Kidney (tissue), 13 donors: ENCODE measurements at regions not wholly inside any gene's neighbourhood (a gene's known extent, or its start where the extent isn't known, plus 50 kb on each side); places are given as distances from the start of the nearest gene placed in this dataset.
A peak's percentile ranks its signal among the peaks of the same experiment; 100 is the strongest.

Experiments
- DNase-seq, 5 donors: peaks; one replicate each; pipeline ENCODE4 v3.0.0-alpha.2; 2013 to 2020
- FAIRE-seq: peaks from 2 replicates; lab custom pipeline; 2012; peaks lifted over from hg19 to GRCh38; lab: Jason Lieb, UNC
- H3K27ac ChIP-seq, 2 donors: one replicate each; pipeline ENCODE4 v1.7.0; 2013; ENCODE audit warnings: low read depth in 2 of 2, low read length in 2 of 2, inconsistent platforms in 1 of 2
- H3K27me3 ChIP-seq: one replicate; pipeline ENCODE4 v1.7.1; 2013; ENCODE audit warnings: low read length, inconsistent platforms; ENCODE audit not compliant: control insufficient read depth, insufficient read depth
- H3K36me3 ChIP-seq, 3 donors: one replicate each; pipeline versions ENCODE4 v1.7.0 to v1.7.1; 2013; ENCODE audit warnings: low read length in 3 of 3, control low read depth in 1 of 3, inconsistent platforms in 1 of 3; ENCODE audit not compliant: insufficient read depth in 3 of 3, control insufficient read depth in 2 of 3
- H3K4me1 ChIP-seq, 3 donors: one replicate each; pipeline versions ENCODE4 v1.7.0 to v1.7.1; 2013; ENCODE audit warnings: low read length in 3 of 3, inconsistent platforms in 1 of 3, low read depth in 1 of 3; ENCODE audit not compliant: control insufficient read depth in 2 of 3, insufficient read depth in 2 of 3
- H3K4me3 ChIP-seq, 3 donors: one replicate each; pipeline versions ENCODE4 v1.7.0 to v1.8.1; 2013; ENCODE audit warnings: low read length in 3 of 3, control low read depth in 1 of 3, inconsistent platforms in 1 of 3
- H3K9ac ChIP-seq, 3 donors: one replicate each; pipeline versions ENCODE4 v1.7.0 to v1.7.1; 2013; ENCODE audit warnings: low read length in 3 of 3, control low read depth in 1 of 3, inconsistent platforms in 1 of 3
- H3K9me3 ChIP-seq, 3 donors: one replicate each; pipeline versions ENCODE4 v1.7.0 to v1.7.1; 2013; ENCODE audit warnings: low read length in 3 of 3, control low read depth in 1 of 3, inconsistent platforms in 1 of 3; ENCODE audit not compliant: control insufficient read depth in 2 of 3, insufficient read depth in 1 of 3
- intact Hi-C: fragments of 100-400 bp; cut with DNase I; formaldehyde crosslinking; loops from one replicate; pipeline ENCODE4 v1.11.1; 2022
- TF ChIP-seq, protein P1 (sequence below): IDR thresholded peaks from 3 replicates; pipeline ENCODE4 v1.5.1; 2012; ENCODE audit warnings: mild to moderate bottlenecking, moderate library complexity, borderline replicate concordance; ENCODE audit not compliant: insufficient read depth; ENCODE audit errors: extremely low read depth
- donor health status: control.
- donor health status: control.
- donor health status: control.
- donor health status: control.
- donor health status: control.
- donor health status: DM: yes; HTN: yes; CAD: no.
- donor health status: Normal renal cell carcinoma (clear cell type).

DNA sequence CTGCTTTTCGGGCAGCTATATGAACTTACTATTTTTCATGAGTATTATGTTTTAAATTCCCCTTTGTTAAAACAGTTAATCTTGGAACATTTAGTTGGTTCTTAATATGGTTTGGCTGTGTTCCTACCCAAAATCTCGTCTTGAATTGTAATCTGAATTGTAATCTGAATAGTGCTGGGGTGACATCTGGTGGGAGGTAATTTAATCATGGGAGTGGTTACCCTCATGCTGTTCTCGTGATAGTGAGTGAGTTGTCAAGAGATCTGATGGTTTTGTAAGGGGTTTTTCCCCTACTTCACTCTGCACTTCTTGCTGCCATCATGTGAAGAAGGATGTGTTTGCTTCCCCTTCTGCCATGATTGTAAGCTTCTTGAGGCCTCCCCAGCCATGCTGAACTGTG is 305.4 kb upstream of the MAP3K7 start:
- peak in 1 of 5 donors; percentile 16 for DNase-seq

DNA sequence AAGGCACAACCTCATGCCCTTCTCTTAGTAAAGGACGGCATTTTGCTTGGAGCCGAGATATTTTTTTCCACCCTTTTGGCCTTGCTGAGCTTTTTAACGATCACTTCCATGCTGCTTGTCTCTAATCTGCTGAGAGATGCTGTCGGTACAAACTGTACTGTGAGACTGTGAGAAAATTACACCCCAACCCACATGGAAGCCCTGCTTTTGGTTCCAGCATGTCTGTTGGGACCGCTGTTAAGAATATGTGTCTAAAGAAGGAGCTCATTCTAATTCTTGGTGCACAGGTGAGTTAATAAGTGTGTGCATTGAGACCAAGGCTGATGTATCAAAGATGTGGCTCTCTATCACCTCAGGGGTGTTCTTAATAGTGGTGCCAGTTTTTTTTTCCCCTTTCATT is 304.5 kb upstream of the MAP3K7 start:
- Histone ChIP-seq H3K27ac (no peak overlapping the region), H3K27me3 (no peaks in the 10 kb centered on the region), H3K4me1 (no peaks in the 10 kb centered on the region), H3K36me3 (no peaks in the 10 kb centered on the region), H3K9me3 (no peaks in the 10 kb centered on the region), H3K4me3 (no peak overlapping the region), H3K9ac (no peak overlapping the region)
- intact Hi-C loops, result no loop called here
- TF ChIP-seq, protein P1, sequence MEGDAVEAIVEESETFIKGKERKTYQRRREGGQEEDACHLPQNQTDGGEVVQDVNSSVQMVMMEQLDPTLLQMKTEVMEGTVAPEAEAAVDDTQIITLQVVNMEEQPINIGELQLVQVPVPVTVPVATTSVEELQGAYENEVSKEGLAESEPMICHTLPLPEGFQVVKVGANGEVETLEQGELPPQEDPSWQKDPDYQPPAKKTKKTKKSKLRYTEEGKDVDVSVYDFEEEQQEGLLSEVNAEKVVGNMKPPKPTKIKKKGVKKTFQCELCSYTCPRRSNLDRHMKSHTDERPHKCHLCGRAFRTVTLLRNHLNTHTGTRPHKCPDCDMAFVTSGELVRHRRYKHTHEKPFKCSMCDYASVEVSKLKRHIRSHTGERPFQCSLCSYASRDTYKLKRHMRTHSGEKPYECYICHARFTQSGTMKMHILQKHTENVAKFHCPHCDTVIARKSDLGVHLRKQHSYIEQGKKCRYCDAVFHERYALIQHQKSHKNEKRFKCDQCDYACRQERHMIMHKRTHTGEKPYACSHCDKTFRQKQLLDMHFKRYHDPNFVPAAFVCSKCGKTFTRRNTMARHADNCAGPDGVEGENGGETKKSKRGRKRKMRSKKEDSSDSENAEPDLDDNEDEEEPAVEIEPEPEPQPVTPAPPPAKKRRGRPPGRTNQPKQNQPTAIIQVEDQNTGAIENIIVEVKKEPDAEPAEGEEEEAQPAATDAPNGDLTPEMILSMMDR, result no peak
- FAIRE-seq (no peak), DNase-seq (no peak)

More for the DNA sequence above, 305.4 kb upstream of the MAP3K7 start:
- Histone ChIP-seq H3K27ac (no peak overlapping the region), H3K4me1 (no peaks in the 10 kb centered on the region), H3K27me3 (no peaks in the 10 kb centered on the region), H3K9me3 (no peaks in the 10 kb centered on the region), H3K9ac (no peak overlapping the region), H3K4me3 (no peak overlapping the region), H3K36me3 (no peaks in the 10 kb centered on the region)
- TF ChIP-seq, protein P1, result no peak
- FAIRE-seq, result no peak
- intact Hi-C loops, result no loop called here

DNA sequence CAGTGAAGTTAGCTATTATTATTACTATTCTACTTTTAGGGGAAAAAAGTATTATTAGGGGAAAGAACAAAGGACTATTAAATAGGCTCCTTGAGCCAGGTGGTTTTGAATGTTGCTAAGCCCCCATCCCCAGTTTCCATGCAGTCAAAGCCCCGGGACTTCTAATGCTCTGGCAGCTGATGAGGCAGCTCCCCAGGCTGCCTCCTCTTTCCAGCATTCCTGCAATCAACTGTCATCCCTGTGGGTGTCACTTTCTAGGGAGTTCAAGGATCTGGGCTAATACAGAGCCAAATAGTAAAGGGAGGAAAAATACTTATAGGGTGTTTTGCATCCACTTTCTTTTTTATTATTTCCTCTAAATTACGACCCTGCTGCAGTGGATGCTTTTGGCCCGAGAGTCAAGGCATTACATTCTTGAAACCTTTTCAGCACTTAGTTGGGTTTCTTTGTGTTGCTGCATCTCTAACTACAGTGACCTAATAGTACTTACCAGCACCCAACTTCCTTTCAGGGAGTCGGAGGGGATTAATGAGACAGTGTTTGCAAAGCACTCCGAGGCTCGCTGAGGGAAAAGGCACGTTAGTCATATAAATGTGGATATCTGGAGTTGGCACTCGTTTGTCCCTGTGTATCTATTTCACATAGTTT is 303.9 kb upstream of the MAP3K7 start:
- H3K36me3 ChIP-seq, result no peaks in the 10 kb centered on the region
- H3K27ac ChIP-seq, result no peak overlapping the region
- H3K27me3 ChIP-seq, result no peaks in the 10 kb centered on the region
- FAIRE-seq (no peak), DNase-seq (peak in 1 of 5 donors; percentile 55)
- H3K4me1 ChIP-seq, result no peaks in the 10 kb centered on the region
- intact Hi-C loops, result no loop called here
- no peaks in the 10 kb centered on the region for H3K9me3 ChIP-seq
- no peak overlapping the region for H3K4me3 ChIP-seq
- TF ChIP-seq, protein P1, result no peak
- H3K9ac ChIP-seq, result no peak overlapping the region

DNA sequence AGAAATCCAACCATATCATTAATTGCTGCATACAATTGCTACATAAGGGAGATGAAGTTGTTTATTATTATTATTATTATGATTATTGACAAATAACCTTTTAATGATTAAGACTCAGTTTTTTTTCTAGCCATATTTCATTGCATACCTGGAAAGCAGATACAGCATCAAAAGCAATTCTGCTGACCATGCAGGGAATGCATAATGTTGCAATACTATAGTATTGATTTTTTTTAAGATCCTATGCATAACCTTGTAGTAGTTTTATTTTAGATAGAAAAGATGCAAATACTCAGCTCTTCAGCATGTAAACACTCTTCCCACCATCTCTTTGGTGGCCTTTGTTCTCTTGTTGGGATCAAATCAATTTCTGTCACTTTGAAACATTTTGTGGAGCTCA is 300.9 kb upstream of the MAP3K7 start:
- Histone ChIP-seq H3K36me3 (no peaks in the 10 kb centered on the region), H3K4me3 (no peak overlapping the region), H3K4me1 (no peaks in the 10 kb centered on the region), H3K27ac (no peak overlapping the region), H3K9ac (no peak overlapping the region), H3K27me3 (no peaks in the 10 kb centered on the region), H3K9me3 (no peaks in the 10 kb centered on the region)
- TF ChIP-seq, protein P1, result no peak
- intact Hi-C loops, result no loop called here
- DNase-seq (no peak), FAIRE-seq (no peak)
